GM18870 (cell line): ENCODE measurements at regions not wholly inside any gene's neighbourhood (a gene's known extent, or its start where the extent isn't known, plus 50 kb on each side); places are given as distances from the start of the nearest gene placed in this dataset.

Source experiments
- ATAC-seq: cut with Tn5 transposase; IDR thresholded peaks from one replicate; pipeline ENCODE4 v1.9.1; 2021; ENCODE audit warnings: moderate library complexity; ENCODE audit not compliant: unreplicated experiment

- no peak for ATAC-seq
Measured at GRCh38 chr5:6868171-6868570, 154.9 kb downstream of the TENT4A start.

- ATAC-seq = no peak
Measured at GRCh38 chr5:6868575-6869215, 155.5 kb downstream of the TENT4A start.

GRCh38 chr5:6869677-6870076 lies 156.4 kb downstream of the TENT4A start:
- no peak for ATAC-seq

- no peak for ATAC-seq
Measured at GRCh38 chr5:6872441-6873160, 159.4 kb downstream of the TENT4A start.

GRCh38 chr5:6873359-6873758 lies 160.1 kb downstream of the TENT4A start:
- ATAC-seq = no peak

GRCh38 chr5:6875376-6875775 lies 162.1 kb downstream of the TENT4A start:
- ATAC-seq = no peak

GRCh38 chr5:6877986-6878828 lies 165.0 kb downstream of the TENT4A start:
- ATAC-seq = no peak

- ATAC-seq = no peak
Measured at GRCh38 chr5:6885581-6885980, 172.3 kb downstream of the TENT4A start.

GRCh38 chr5:6886866-6887265 lies 173.6 kb downstream of the TENT4A start:
- no peak for ATAC-seq

- no peak for ATAC-seq
Measured at GRCh38 chr5:6889030-6889429, 175.8 kb downstream of the TENT4A start.

- ATAC-seq = no peak
Measured at GRCh38 chr5:6899221-6899620, 186.0 kb downstream of the TENT4A start.

- ATAC-seq = no peak
Measured at GRCh38 chr5:6900247-6901227, 187.3 kb downstream of the TENT4A start.

GRCh38 chr5:6902094-6902493 lies 188.9 kb downstream of the TENT4A start:
- ATAC-seq = no peak

GRCh38 chr5:6902597-6902996 lies 189.4 kb downstream of the TENT4A start:
- no peak for ATAC-seq

- no peak for ATAC-seq
Measured at GRCh38 chr5:6903934-6904333, 190.7 kb downstream of the TENT4A start.

GRCh38 chr5:6904860-6905259 lies 191.6 kb downstream of the TENT4A start:
- peak; percentile 81 for ATAC-seq

GRCh38 chr5:6905423-6905822 lies 192.2 kb downstream of the TENT4A start:
- no peak for ATAC-seq

- ATAC-seq = no peak
Measured at GRCh38 chr5:6905883-6906282, 192.7 kb downstream of the TENT4A start.

GRCh38 chr5:6907320-6907918 lies 194.2 kb downstream of the TENT4A start:
- no peak for ATAC-seq

- no peak for ATAC-seq
Measured at GRCh38 chr5:6909901-6910300, 196.7 kb downstream of the TENT4A start.
